Vagina (tissue), 2 donors: ENCODE measurements at regions not wholly inside any gene's neighbourhood (a gene's known extent, or its start where the extent isn't known, plus 50 kb on each side); places are given as distances from the start of the nearest gene placed in this dataset.

Source experiments
- DNase-seq, 2 donors: peaks; one replicate each; pipeline ENCODE4 v3.0.0-alpha.2; 2017; ENCODE audit errors: extremely low spot score in 2 of 2
- H3K27ac ChIP-seq: fragments of 200-600 bp; sonication (generic); one replicate; pipeline ENCODE4 v1.5.1; 2019
- H3K27me3 ChIP-seq: fragments of 200-600 bp; sonication (generic); one replicate; pipeline ENCODE4 v1.5.1; 2019
- H3K36me3 ChIP-seq, 2 donors: fragments of 200-600 bp; sonication (generic); one replicate each; pipeline ENCODE4 v1.5.1; 2017 to 2019
- H3K4me1 ChIP-seq: fragments of 200-600 bp; sonication (generic); one replicate; pipeline ENCODE4 v1.5.1; 2019
- H3K4me3 ChIP-seq, 2 donors: fragments of 200-600 bp; sonication (generic); 1 replicate in 1 of 2; 2 replicates in 1 of 2; pipeline ENCODE4 v1.5.1; 2016 to 2019
- H3K9me3 ChIP-seq: fragments of 200-600 bp; sonication (generic); one replicate; pipeline ENCODE4 v1.5.1; 2019
- POLR2A ChIP-seq, 2 donors: fragments of 450-650 bp; IDR thresholded peaks; one replicate each; pipeline ENCODE4 v1.6.1; 2017; ENCODE audit warnings: antibody characterized with exemption in 2 of 2, mild to moderate bottlenecking in 2 of 2, moderate library complexity in 2 of 2
- POLR2AphosphoS5 ChIP-seq, 2 donors: sonication (generic); formaldehyde crosslinking; IDR thresholded peaks; one replicate each; pipeline ENCODE4 v1.9.0; 2017; ENCODE audit warnings: antibody characterized with exemption in 2 of 2, mild to moderate bottlenecking in 2 of 2, low read depth in 1 of 2; ENCODE audit not compliant: insufficient read depth in 1 of 2
- intact Hi-C: fragments of 100-400 bp; cut with DNase I; formaldehyde crosslinking; loops from one replicate; pipeline ENCODE4 v1.15.1; 2023
- TF ChIP-seq, protein P1 (sequence below), 3 experiments: fragments of 450-650 bp in 2 of 3; fragments of 200-600 bp in 1 of 3; sonication (generic) in 1 of 3; IDR thresholded peaks; one replicate each; pipeline ENCODE4 v1.5.1; 2017 to 2019; ENCODE audit warnings: antibody characterized with exemption in 3 of 3, mild to moderate bottlenecking in 2 of 3, moderate library complexity in 2 of 3

DNA sequence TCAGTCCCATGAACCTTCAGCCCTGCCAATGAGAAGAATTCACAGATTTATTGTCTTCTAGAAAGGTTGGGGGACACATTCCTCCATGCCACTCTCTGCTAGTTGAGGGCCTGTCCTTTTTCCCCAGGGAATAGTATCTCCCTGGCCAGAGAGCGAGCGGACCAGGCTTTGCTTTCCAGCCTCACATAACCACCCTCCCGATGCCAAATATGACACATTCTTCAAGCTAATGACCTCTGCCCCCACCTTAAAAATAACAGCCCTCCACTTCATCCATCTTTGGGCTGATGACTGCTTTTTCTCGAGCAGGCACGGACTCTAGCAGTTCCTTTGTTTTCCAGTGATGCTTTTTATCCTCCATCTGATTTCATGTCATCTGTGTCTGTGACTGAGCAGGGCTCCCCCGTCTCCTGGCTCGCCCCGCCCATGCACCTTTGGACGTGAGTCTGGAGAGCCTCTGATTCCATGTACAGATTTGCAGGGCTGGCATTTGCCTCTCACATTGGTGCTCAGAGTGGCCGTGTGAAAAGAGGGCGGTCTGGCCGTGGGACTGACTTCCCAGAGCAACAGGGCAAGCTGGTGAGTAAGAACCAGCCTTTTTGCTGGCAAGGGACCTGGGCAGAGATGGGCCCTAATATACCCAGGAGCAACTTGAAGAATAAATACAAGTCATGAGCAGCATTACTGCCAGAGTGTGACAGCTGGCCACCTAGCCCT, 279.8 kb downstream of the BCOR start:
- Histone ChIP-seq H3K27ac (no peak overlapping the region), H3K4me1 (peaks cover 8% of the 10 kb centered on the region), H3K36me3 (no peaks in the 10 kb centered on the region), H3K27me3 (no peaks in the 10 kb centered on the region), H3K9me3 (no peaks in the 10 kb centered on the region), H3K4me3 (no peak overlapping the region)
- DNase-seq, result no peak
- TF ChIP-seq, protein P1, sequence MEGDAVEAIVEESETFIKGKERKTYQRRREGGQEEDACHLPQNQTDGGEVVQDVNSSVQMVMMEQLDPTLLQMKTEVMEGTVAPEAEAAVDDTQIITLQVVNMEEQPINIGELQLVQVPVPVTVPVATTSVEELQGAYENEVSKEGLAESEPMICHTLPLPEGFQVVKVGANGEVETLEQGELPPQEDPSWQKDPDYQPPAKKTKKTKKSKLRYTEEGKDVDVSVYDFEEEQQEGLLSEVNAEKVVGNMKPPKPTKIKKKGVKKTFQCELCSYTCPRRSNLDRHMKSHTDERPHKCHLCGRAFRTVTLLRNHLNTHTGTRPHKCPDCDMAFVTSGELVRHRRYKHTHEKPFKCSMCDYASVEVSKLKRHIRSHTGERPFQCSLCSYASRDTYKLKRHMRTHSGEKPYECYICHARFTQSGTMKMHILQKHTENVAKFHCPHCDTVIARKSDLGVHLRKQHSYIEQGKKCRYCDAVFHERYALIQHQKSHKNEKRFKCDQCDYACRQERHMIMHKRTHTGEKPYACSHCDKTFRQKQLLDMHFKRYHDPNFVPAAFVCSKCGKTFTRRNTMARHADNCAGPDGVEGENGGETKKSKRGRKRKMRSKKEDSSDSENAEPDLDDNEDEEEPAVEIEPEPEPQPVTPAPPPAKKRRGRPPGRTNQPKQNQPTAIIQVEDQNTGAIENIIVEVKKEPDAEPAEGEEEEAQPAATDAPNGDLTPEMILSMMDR (IDR thresholded peaks at IDR 0.05), result no peak
- TF ChIP-seq POLR2AphosphoS5 (IDR thresholded peaks at IDR 0.05; ENCODE audit: insufficient read depth in 1 of 2, low read depth in 1 of 2), result no peak
- intact Hi-C loops, result no loop called here

DNA sequence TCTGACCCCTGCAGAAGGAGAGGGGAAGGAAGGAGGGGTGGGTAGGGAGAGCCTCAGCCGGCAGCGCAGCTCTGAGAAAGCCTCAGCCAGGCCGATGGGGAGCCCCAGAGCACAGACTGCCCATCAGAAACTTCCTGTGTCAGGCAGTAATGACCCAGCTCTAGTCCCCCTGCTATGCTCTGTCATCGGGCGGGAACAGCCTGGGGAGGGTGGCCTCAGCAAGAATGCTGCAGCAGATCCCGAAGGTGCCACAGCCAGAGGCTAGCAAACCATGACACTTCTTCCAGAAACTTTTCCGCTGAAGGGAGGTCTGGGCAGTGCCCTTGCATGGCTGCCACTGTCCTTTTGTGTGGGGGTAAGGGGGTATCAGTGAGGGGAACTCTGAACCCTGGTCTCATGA, 279.0 kb downstream of the BCOR start:
- Histone ChIP-seq H3K27ac (no peak overlapping the region), H3K27me3 (no peaks in the 10 kb centered on the region), H3K4me1 (peaks cover 8% of the 10 kb centered on the region), H3K36me3 (no peaks in the 10 kb centered on the region), H3K4me3 (no peak overlapping the region), H3K9me3 (no peaks in the 10 kb centered on the region)
- no peak for DNase-seq
- no peak for TF ChIP-seq POLR2A (IDR thresholded peaks at IDR 0.05)
- TF ChIP-seq, protein P1 (IDR thresholded peaks at IDR 0.05), result no peak
- no peak for TF ChIP-seq POLR2AphosphoS5 (IDR thresholded peaks at IDR 0.05; ENCODE audit: insufficient read depth in 1 of 2, low read depth in 1 of 2)
- intact Hi-C loops, result no loop called here

DNA sequence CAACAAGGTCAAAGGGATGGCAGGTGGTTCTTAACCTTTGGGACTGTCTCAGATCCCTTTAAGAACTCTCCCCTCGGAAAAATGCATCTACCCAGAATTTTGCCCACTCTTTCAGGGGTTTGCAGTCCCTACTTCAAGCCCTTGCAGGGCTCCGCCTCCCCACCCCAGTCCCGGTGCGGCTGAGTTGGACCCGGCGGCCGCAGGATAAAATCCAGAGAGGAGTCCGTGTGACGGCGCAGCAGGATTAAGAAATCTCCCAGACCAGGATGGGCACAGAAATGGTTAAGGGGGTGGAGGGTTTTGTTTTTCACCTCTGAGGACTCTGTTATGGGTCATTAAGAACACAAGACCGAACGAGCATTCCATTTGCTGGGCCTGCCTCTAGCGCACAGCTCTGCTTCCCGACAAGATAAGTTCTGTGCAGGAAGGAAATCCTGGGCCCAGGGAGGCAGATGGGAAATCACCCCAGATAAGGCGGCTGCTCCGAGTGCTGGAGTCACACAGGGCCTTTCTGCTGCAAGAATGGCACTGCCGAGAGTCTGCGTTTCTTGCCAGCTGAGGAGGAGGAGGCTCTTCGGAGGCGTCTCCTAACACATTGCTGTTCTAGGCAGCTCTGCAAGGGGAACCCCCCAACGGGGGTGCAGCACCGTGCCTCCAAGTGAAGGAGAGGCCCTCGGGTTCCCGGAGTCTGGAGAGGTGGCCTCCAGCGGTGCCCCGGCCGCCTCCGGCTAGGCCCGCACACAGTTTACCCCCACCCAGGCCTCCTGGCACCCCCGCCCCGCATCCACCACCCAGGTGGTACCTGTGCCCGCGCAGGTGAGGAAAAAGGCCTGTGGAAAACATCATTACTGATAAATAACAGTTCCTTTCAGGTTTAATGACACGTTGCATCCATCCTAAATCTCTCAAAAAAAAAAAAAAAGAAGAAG, 277.6 kb downstream of the BCOR start:
- H3K4me1 ChIP-seq, result peaks cover 8% of the 10 kb centered on the region
- TF ChIP-seq, protein P1 (IDR thresholded peaks at IDR 0.05), result no peak
- TF ChIP-seq POLR2AphosphoS5 (IDR thresholded peaks at IDR 0.05; ENCODE audit: insufficient read depth in 1 of 2, low read depth in 1 of 2) (no peak), POLR2A (IDR thresholded peaks at IDR 0.05) (no peak)
- no peak overlapping the region for H3K27ac ChIP-seq
- no peaks in the 10 kb centered on the region for H3K36me3 ChIP-seq
- intact Hi-C loops, result no loop called here
- no peaks in the 10 kb centered on the region for H3K9me3 ChIP-seq
- H3K4me3 ChIP-seq, result no peak overlapping the region
- DNase-seq, result no peak
- no peaks in the 10 kb centered on the region for H3K27me3 ChIP-seq

DNA sequence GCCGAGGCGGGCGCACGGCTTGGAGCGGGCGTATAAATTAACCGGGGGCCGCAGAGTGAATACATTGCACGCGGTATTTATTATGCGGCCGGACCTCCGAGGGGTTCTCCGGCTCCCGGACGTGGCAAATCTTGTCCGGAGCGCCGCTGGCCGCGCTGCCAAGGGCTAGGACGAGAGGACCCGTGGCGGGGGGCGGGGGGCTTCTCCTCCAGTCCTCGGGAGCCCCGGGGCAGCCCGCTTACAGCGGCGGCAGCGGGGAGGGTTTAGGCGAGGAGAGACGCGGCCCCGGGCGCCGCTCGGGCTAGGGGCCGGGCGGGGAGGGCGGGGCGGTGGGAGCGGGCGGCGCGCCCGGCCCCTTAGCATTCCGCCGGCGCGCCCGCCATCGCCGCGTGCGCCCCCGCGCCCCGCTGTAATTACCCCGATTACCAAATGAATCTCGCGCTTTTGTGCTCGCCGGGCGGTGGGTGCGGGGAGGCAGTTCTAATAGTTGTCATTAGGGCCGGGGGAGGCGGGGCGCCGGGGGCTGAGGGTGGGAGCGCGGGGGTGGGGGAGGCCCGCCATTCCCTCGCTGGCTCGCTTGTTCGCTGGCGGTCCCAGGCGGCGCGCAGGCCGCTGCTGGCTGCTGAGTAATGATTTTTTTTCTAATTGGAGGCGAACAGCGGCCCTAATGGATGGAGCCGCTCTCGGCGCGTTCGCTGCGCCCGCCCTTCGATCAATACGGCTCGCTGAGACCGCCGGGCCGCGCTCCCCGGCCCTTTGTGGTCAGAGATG, 276.6 kb downstream of the BCOR start:
- TF ChIP-seq POLR2A (IDR thresholded peaks at IDR 0.05), result no peak
- TF ChIP-seq POLR2AphosphoS5 (IDR thresholded peaks at IDR 0.05; ENCODE audit: insufficient read depth in 1 of 2, low read depth in 1 of 2), result no peak
- TF ChIP-seq, protein P1 (IDR thresholded peaks at IDR 0.05), result no peak
- intact Hi-C loops, result no loop called here
- Histone ChIP-seq H3K27ac (no peak overlapping the region), H3K4me3 (peak overlapping the region; percentile 34 to 56), H3K27me3 (no peaks in the 10 kb centered on the region), H3K36me3 (no peaks in the 10 kb centered on the region), H3K9me3 (no peaks in the 10 kb centered on the region), H3K4me1 (peaks cover 8% of the 10 kb centered on the region)
- DNase-seq, result no peak
